H1 (cell line): ENCODE measurements at regions not wholly inside any gene's neighbourhood (a gene's known extent, or its start where the extent isn't known, plus 50 kb on each side); places are given as distances from the start of the nearest gene placed in this dataset.
A peak's percentile ranks its signal among the peaks of the same experiment; 100 is the strongest.

ENCODE experiments used
- CTCF ChIA-PET: fragments of 300-600 bp; sonication (Branson Sonifier 250); formaldehyde crosslinking; loops from one replicate; lab custom pipeline; 2021; ENCODE audit not compliant: partially characterized antibody; lab: Charles Lee
- POLR2A ChIA-PET: fragments of 300-600 bp; sonication (Branson Sonifier 250); formaldehyde crosslinking; loops from one replicate; lab custom pipeline; 2021; ENCODE audit warnings: inconsistent platforms; ENCODE audit not compliant: partially characterized antibody; lab: Charles Lee
- DNase-seq, 2 experiments: peaks; one replicate each; pipeline versions ENCODE4 v3.0.0 to v3.0.0-alpha.2; 2010 to 2022; ENCODE audit warnings: low spot score in 2 of 2, low read depth in 1 of 2, mixed read lengths in 1 of 2
- FAIRE-seq: peaks from 2 replicates; lab custom pipeline; 2011; peaks lifted over from hg19 to GRCh38; lab: Jason Lieb, UNC
- H2AFZ ChIP-seq: 2 replicates; pipeline ENCODE4 v1.8.1; 2012; ENCODE audit warnings: low read length, inconsistent platforms
- H2AK5ac ChIP-seq: 2 replicates; pipeline ENCODE4 v1.6.1; 2013; ENCODE audit warnings: low read depth, low read length
- H2BK120ac ChIP-seq: replicated peaks from 2 replicates; pipeline ENCODE3; 2013; ENCODE audit warnings: low read depth, low read length, inconsistent platforms
- H2BK12ac ChIP-seq: 2 replicates; pipeline ENCODE4 v1.6.1; 2013; ENCODE audit warnings: low read depth, low read length
- H2BK15ac ChIP-seq: 2 replicates; pipeline ENCODE4 v1.6.1; 2013; ENCODE audit warnings: low read length
- H2BK20ac ChIP-seq: 2 replicates; pipeline ENCODE4 v1.6.1; 2013; ENCODE audit warnings: low read length
- H2BK5ac ChIP-seq: 2 replicates; pipeline ENCODE4 v1.6.1; 2013; ENCODE audit warnings: low read depth, low read length
- H3K14ac ChIP-seq: 2 replicates; pipeline ENCODE4 v1.6.1; 2013; ENCODE audit warnings: inconsistent platforms; ENCODE audit not compliant: insufficient read length
- H3K18ac ChIP-seq: 2 replicates; pipeline ENCODE4 v1.6.1; 2013; ENCODE audit warnings: low read length; ENCODE audit errors: extremely low read depth
- H3K23ac ChIP-seq: 2 replicates; pipeline ENCODE4 v1.6.1; 2013; ENCODE audit warnings: inconsistent platforms; ENCODE audit not compliant: insufficient read length
- H3K23me2 ChIP-seq: 2 replicates; pipeline ENCODE4 v1.6.1; 2013; ENCODE audit warnings: low read depth, low read length
- H3K27ac ChIP-seq: 2 replicates; pipeline ENCODE4 v1.6.1; 2011; ENCODE audit warnings: low read depth, low read length, inconsistent platforms
- H3K27me3 ChIP-seq, 4 experiments: replicated peaks in 1 of 4; 1 replicate in 1 of 4; 2 replicates in 3 of 4; pipeline versions ENCODE4 v1.6.1 to v1.8.1; 2011 to 2013; ENCODE audit warnings: low read length in 3 of 4, mild to moderate bottlenecking in 3 of 4, inconsistent platforms in 2 of 4, mixed read lengths in 2 of 4, moderate library complexity in 1 of 4; ENCODE audit not compliant: control insufficient read depth in 3 of 4, insufficient read depth in 3 of 4; ENCODE audit errors: extremely low read depth in 1 of 4
- H3K36me3 ChIP-seq, 4 experiments: 2 replicates each; pipeline versions ENCODE4 v1.6.1 to v1.8.1; 2011 to 2013; ENCODE audit warnings: mild to moderate bottlenecking in 4 of 4, low read length in 3 of 4, moderate library complexity in 2 of 4, control low read depth in 1 of 4, inconsistent platforms in 1 of 4; ENCODE audit not compliant: insufficient read depth in 4 of 4, control insufficient read depth in 2 of 4
- H3K4ac ChIP-seq: replicated peaks from 2 replicates; pipeline ENCODE3; 2013; ENCODE audit warnings: low read length, low read depth, mixed read lengths, inconsistent platforms; ENCODE audit not compliant: insufficient read length
- H3K4me1 ChIP-seq, 4 experiments: replicated peaks in 1 of 4; 1 replicate in 1 of 4; 2 replicates in 3 of 4; pipeline versions ENCODE4 v1.6.1 to v1.8.1; 2011 to 2013; ENCODE audit warnings: low read length in 3 of 4, inconsistent platforms in 2 of 4, mixed read lengths in 1 of 4; ENCODE audit not compliant: insufficient read depth in 4 of 4, control insufficient read depth in 3 of 4
- H3K4me2 ChIP-seq, 2 experiments: 2 replicates each; pipeline versions ENCODE4 v1.6.1 to v1.8.1; 2011 to 2013; ENCODE audit warnings: low read depth in 2 of 2, low read length in 2 of 2, control low read depth in 1 of 2, inconsistent platforms in 1 of 2, mild to moderate bottlenecking in 1 of 2; ENCODE audit not compliant: insufficient read depth in 1 of 2
- H3K4me3 ChIP-seq, 4 experiments: fragments of 200-600, 300-600 bp in 1 of 4; sonication (generic), shearing (Covaris generic), sonication (Bioruptor Twin) in 1 of 4; 2 replicates each; pipeline versions ENCODE4 v1.5.1 to v1.8.1; 2011 to 2016; ENCODE audit warnings: low read length in 4 of 4, low read depth in 3 of 4, control low read depth in 2 of 4, inconsistent platforms in 2 of 4, mild to moderate bottlenecking in 2 of 4, mixed read lengths in 1 of 4, moderate library complexity in 1 of 4; ENCODE audit not compliant: insufficient read depth in 2 of 4; ENCODE audit errors: extremely low read depth in 1 of 4
- H3K56ac ChIP-seq: replicated peaks from 2 replicates; pipeline ENCODE3; 2013; ENCODE audit warnings: low read depth, mild to moderate bottlenecking, mixed read lengths, low read length, inconsistent platforms; ENCODE audit not compliant: insufficient read length
- H3K79me1 ChIP-seq: 2 replicates; pipeline ENCODE4 v1.6.1; 2013; ENCODE audit warnings: low read depth, low read length, control low read depth
- H3K79me2 ChIP-seq, 2 experiments: 2 replicates each; pipeline versions ENCODE4 v1.6.1 to v1.8.1; 2012 to 2013; ENCODE audit warnings: low read length in 2 of 2, mild to moderate bottlenecking in 2 of 2, inconsistent platforms in 1 of 2; ENCODE audit not compliant: insufficient read depth in 2 of 2, control insufficient read depth in 1 of 2
- H3K9ac ChIP-seq, 4 experiments: replicated peaks in 1 of 4; 1 replicate in 1 of 4; 2 replicates in 3 of 4; pipeline versions ENCODE4 v1.6.1 to v1.8.1; 2011 to 2013; ENCODE audit warnings: low read depth in 3 of 4, low read length in 3 of 4, control low read depth in 2 of 4, mild to moderate bottlenecking in 2 of 4, moderate library complexity in 2 of 4, inconsistent platforms in 1 of 4; ENCODE audit errors: extremely low read depth in 1 of 4
- H3K9me3 ChIP-seq, 2 experiments: 2 replicates each; pipeline versions ENCODE4 v1.6.1 to v1.8.1; 2012 to 2013; ENCODE audit warnings: mild to moderate bottlenecking in 2 of 2, moderate library complexity in 2 of 2, control low read depth in 1 of 2, inconsistent platforms in 1 of 2, low read depth in 1 of 2, low read length in 1 of 2, mixed read lengths in 1 of 2; ENCODE audit not compliant: insufficient read depth in 2 of 2
- H4K20me1 ChIP-seq, 2 experiments: replicated peaks in 1 of 2; 2 replicates each; pipeline versions ENCODE3 to v1.8.1; 2011 to 2013; ENCODE audit warnings: inconsistent platforms in 2 of 2, low read length in 2 of 2, mild to moderate bottlenecking in 1 of 2; ENCODE audit not compliant: insufficient read depth in 2 of 2, control insufficient read depth in 1 of 2
- H4K5ac ChIP-seq: 2 replicates; pipeline ENCODE4 v1.6.1; 2013; ENCODE audit warnings: low read length, low read depth, mixed read lengths, inconsistent platforms; ENCODE audit not compliant: insufficient read length
- H4K8ac ChIP-seq: 2 replicates; pipeline ENCODE4 v1.8.0; 2013; ENCODE audit warnings: mild to moderate bottlenecking, moderate library complexity, low read length, inconsistent platforms; ENCODE audit not compliant: insufficient read depth; ENCODE audit errors: extremely low read depth
- H4K91ac ChIP-seq: replicated peaks from 2 replicates; pipeline ENCODE3; 2013; ENCODE audit warnings: low read length, mixed read lengths, inconsistent platforms; ENCODE audit not compliant: insufficient read length
- CEBPB ChIP-seq: IDR thresholded peaks from 2 replicates; pipeline ENCODE4 v1.6.1; 2012; ENCODE audit warnings: low read depth, low read length
- MAFK ChIP-seq: IDR thresholded peaks from 2 replicates; pipeline ENCODE4 v1.6.1; 2012; ENCODE audit warnings: low read depth, mild to moderate bottlenecking, improper control_type of control experiment, low read length
- SIRT6 ChIP-seq: IDR thresholded peaks from one replicate; pipeline ENCODE4 v1.7.1; 2012; ENCODE audit warnings: low read length, inconsistent platforms
- WGBS, 2 experiments: shearing (Covaris generic) in 1 of 2; methylation state at CpG; one replicate each; pipeline versions ENCODE4 v1.1.6 to v1.1.7; 2013 to 2015; ENCODE audit warnings: low lambda C conversion rate in 2 of 2, mixed read lengths in 2 of 2, inconsistent platforms in 1 of 2, low coverage in 1 of 2, missing lambda C conversion rate in 1 of 2; ENCODE audit not compliant: insufficient replicate concordance in 2 of 2, insufficient coverage in 1 of 2, insufficient read length in 1 of 2; ENCODE audit errors: extremely low coverage in 1 of 2, missing lambda C conversion rate in 1 of 2; 5-methylcytosine and 5-hydroxymethylcytosine counted together

DNA sequence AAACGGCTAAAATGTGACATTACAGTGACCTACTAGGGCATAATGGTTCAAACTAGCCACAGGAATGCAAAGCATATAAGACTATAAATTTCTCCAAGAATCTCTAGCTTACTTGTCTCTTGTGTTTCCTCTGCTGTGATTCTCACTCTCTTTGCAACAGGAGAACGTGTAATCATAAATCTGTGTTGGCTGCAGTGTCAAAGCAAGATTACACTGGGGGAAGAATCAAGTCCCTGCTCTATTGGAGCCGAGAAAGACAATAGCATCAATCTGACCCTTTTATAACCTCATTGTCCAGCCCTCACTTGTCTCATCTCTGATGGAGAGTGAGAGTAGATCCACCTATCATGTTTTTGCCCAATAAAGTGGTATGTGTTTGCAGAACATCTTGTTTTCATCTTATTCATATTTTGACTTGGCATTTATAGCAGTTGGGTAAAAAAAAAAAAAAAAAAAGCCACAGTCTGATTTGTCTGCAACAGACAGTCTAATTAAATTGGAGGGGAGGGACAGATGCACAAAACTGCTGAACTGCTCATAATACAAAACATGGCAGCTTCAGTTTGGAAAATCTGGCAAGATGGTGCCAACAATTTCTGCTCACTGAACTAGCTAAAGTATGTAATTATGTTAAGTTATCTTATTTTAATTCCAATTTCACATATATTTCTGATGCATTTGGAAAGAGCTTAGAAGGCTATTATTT is 165.0 kb upstream of the GABRA2 start:
- H3K36me3 ChIP-seq, result no peaks in the 10 kb centered on the region
- no peak overlapping the region for H2BK12ac ChIP-seq
- H3K27me3 ChIP-seq, result no peaks in the 10 kb centered on the region
- DNase-seq, result no peak
- ChIA-PET CTCF (interaction anchor here (1.2 kb wide), 1 partner anchor 67 kb away, joined by 3 read pairs; no protein-coding TSS in a partner anchor), POLR2A (no interaction called here)
- no peak for FAIRE-seq
- TF ChIP-seq SIRT6 (no peak), CEBPB (no peak), MAFK (no peak)
- no peak overlapping the region for H3K56ac ChIP-seq
- no peaks in the 10 kb centered on the region for H3K79me2 ChIP-seq
- no peak overlapping the region for H2BK20ac ChIP-seq
- no peak overlapping the region for H3K4ac ChIP-seq
- H2BK15ac ChIP-seq, result no peak overlapping the region
- no peak overlapping the region for H3K9ac ChIP-seq
- no peaks in the 10 kb centered on the region for H3K23me2 ChIP-seq
- H3K4me1 ChIP-seq, result peaks cover 0 to 2% (median 0%) of the 10 kb centered on the region in 4 experiments; a peak in 1 of 7 replicates
- H2AFZ ChIP-seq, result peak overlapping the region; percentile 43; the same call in 1 of the 2 replicates
- no peak overlapping the region for H2AK5ac ChIP-seq
- no peak overlapping the region for H2BK120ac ChIP-seq
- H3K4me3 ChIP-seq, result no peak overlapping the region
- H3K18ac ChIP-seq, result no peak overlapping the region
- H4K5ac ChIP-seq, result no peak overlapping the region
- H3K9me3 ChIP-seq, result no peaks in the 10 kb centered on the region
- H4K8ac ChIP-seq, result no peak overlapping the region
- no peak overlapping the region for H3K27ac ChIP-seq
- H2BK5ac ChIP-seq, result no peak overlapping the region
- H4K91ac ChIP-seq, result no peak overlapping the region
- no peak overlapping the region for H3K4me2 ChIP-seq
- no peak overlapping the region for H3K14ac ChIP-seq
- no peak overlapping the region for H3K23ac ChIP-seq
- 82% methylated on average over 3 of the region's 3 CpGs; no CpG with 5 or more reads in 1 of the 2 experiments for WGBS, 2 experiments
- H4K20me1 ChIP-seq, result no peaks in the 10 kb centered on the region
- no peaks in the 10 kb centered on the region for H3K79me1 ChIP-seq
